Heart right ventricle (tissue), 16 donors: ENCODE measurements at regions not wholly inside any gene's neighbourhood (a gene's known extent, or its start where the extent isn't known, plus 50 kb on each side); places are given as distances from the start of the nearest gene placed in this dataset.

ENCODE experiments used
- ATAC-seq, 8 donors: fragments of 200-7000 bp; cut with Tn5 transposase; one replicate each; pipeline ENCODE4 v1.9.1; 2020; ENCODE audit warnings: mild to moderate bottlenecking in 8 of 8, moderate library complexity in 8 of 8, moderate number of reproducible peaks in 1 of 8
- DNase-seq, 2 donors: peaks; one replicate each; pipeline ENCODE4 v3.0.0-alpha.2; 2020
- H3K27ac ChIP-seq, 10 donors: fragments of 200-600 bp; sonication (generic) in 2 of 10; one replicate each; pipeline versions ENCODE4 v1.5.0 to v1.8.0; 2020 to 2022; ENCODE audit warnings: mild to moderate bottlenecking in 3 of 10
- H3K27me3 ChIP-seq, 7 donors: fragments of 200-600 bp; one replicate each; pipeline ENCODE4 v1.8.0; 2021 to 2022; ENCODE audit warnings: mild to moderate bottlenecking in 2 of 7
- H3K36me3 ChIP-seq, 9 donors: fragments of 200-600 bp; sonication (generic) in 1 of 9; one replicate each; pipeline versions ENCODE4 v1.5.0 to v1.8.0; 2020 to 2022; ENCODE audit warnings: mild to moderate bottlenecking in 2 of 9
- H3K4me1 ChIP-seq, 9 donors: fragments of 200-600 bp; sonication (generic) in 1 of 9; one replicate each; pipeline versions ENCODE4 v1.5.0 to v1.8.0; 2020 to 2022; ENCODE audit warnings: mild to moderate bottlenecking in 4 of 9
- H3K4me3 ChIP-seq, 10 donors: fragments of 200-600 bp; sonication (generic) in 2 of 10; one replicate each; pipeline versions ENCODE4 v1.5.0 to v1.8.0; 2020 to 2022; ENCODE audit warnings: mild to moderate bottlenecking in 7 of 10, moderate library complexity in 2 of 10
- H3K9me3 ChIP-seq, 11 donors: fragments of 200-600 bp in 10 of 11; sonication (generic) in 2 of 11; one replicate each; pipeline versions ENCODE4 v1.5.0 to v1.8.0; 2013 to 2022; ENCODE audit warnings: mild to moderate bottlenecking in 2 of 11, control low read depth in 1 of 11, moderate library complexity in 1 of 11
- WGBS, 2 donors: extraction: QIAGEN DNeasy Blood & Tissue Kit; methylation state at CpG; one replicate each; pipeline ENCODE4 v1.1.7; 2013; ENCODE audit warnings: inconsistent platforms in 1 of 2; 5-methylcytosine and 5-hydroxymethylcytosine counted together
- intact Hi-C, 10 donors: fragments of 100-400 bp; cut with DNase I; formaldehyde crosslinking; loops; one replicate each; pipeline versions ENCODE4 v1.11.1 to v1.14.2; 2022
- TF ChIP-seq, protein P1 (sequence below), 9 donors: fragments of 200-600 bp; sonication (generic) in 2 of 9; IDR thresholded peaks; one replicate each; pipeline versions ENCODE4 v1.5.0 to v1.8.0; 2021 to 2022; ENCODE audit warnings: antibody characterized with exemption in 9 of 9, mild to moderate bottlenecking in 5 of 9, moderate library complexity in 1 of 9
- donor health status: Arrhythmogenic right ventricular cardiomyopathy.
- donor health status: ischemic (EF 13 %, LVEDD 7.1; RV severe dilation, severe dysfunction).
- donor health status: healthy with polysubstance abuse.
- donor health status: DM: no; HTN: yes; CAD: no.
- donor health status: DM: no; HTN: no; CAD: no.
- donor health status: ischemic (EF 25% LVEDD 6.9; RV normal size, moderate dysfunction).
- donor health status: ischemic (EF 25% LVEDD 5.7; RV mildly dilated, moderate dysfunction).
- donor health status: healthy.
- donor health status: DM: yes; HTN: yes; CAD: no.
- donor health status: Ischemic cardiomyopathy.
- donor health status: ischemic (EF 35%, LVEDD 5.7; RV mildly dilated, moderate dysfunction).
- donor health status: nonischemic (EF 11% LVEDD 7.7; RV severe dilation, severe dysfunction).
- donor health status: DM: yes; HTN: yes; CAD: no.
- donor health status: PGD.
- donor health status: ischemic (EF 29% LVEDD 5.4; RV normal size, mild dysfunction).
- donor health status: nonischemic (EF 23%, LVEDD 6.1; RV moderate dilation, normal function).

GRCh38 chr4:119977076-119977940 is 89.3 kb downstream of the MAD2L1 start:
- H3K9me3 ChIP-seq = no peaks in the 10 kb centered on the region
- WGBS, 2 donors = 59 to 66% methylated on average over 9 of the region's 9 CpGs
- no peak overlapping the region for H3K27ac ChIP-seq
- no peaks in the 10 kb centered on the region for H3K4me1 ChIP-seq
- ATAC-seq = peak in 1 of 8 donors; percentile 59
- intact Hi-C loops = no loop called here
- no peaks in the 10 kb centered on the region for H3K27me3 ChIP-seq
- DNase-seq = no peak
- no peak overlapping the region for H3K4me3 ChIP-seq
- TF ChIP-seq, protein P1, sequence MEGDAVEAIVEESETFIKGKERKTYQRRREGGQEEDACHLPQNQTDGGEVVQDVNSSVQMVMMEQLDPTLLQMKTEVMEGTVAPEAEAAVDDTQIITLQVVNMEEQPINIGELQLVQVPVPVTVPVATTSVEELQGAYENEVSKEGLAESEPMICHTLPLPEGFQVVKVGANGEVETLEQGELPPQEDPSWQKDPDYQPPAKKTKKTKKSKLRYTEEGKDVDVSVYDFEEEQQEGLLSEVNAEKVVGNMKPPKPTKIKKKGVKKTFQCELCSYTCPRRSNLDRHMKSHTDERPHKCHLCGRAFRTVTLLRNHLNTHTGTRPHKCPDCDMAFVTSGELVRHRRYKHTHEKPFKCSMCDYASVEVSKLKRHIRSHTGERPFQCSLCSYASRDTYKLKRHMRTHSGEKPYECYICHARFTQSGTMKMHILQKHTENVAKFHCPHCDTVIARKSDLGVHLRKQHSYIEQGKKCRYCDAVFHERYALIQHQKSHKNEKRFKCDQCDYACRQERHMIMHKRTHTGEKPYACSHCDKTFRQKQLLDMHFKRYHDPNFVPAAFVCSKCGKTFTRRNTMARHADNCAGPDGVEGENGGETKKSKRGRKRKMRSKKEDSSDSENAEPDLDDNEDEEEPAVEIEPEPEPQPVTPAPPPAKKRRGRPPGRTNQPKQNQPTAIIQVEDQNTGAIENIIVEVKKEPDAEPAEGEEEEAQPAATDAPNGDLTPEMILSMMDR (IDR thresholded peaks at IDR 0.05) = no peak
- H3K36me3 ChIP-seq = no peaks in the 10 kb centered on the region

DNA sequence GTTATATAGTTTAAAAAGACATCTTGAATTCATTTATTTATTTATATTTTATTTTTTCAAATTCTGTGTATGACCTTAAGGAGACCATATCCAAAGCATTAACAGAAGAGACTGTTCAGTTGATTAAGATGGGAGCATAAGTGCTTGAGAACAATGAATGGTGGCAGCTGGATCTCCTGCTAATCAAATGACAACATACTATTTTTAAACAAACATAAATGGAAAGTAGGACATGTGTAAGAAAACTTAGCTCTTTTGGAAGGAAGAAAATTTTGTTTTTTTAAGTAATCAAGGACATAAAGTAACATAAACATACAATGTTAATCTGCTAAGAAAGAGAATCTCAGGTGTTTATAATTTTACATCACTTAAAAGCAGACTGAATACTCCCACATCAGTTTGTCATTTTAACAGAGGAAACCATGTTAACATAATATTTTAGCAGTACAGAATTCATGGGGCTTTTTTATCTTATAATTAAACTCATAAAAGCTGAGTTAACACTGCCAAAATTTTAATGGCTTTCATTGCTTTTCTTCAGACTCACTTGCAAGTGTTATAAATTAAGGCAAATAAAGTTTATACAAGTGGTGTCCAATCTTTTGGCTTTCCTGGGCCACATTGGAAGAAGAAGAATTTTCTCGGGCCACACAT is 95.1 kb downstream of the MAD2L1 start:
- DNase-seq (no peak), ATAC-seq (no peak)
- TF ChIP-seq, protein P1 (IDR thresholded peaks at IDR 0.05) = no peak
- Histone ChIP-seq H3K9me3 (no peaks in the 10 kb centered on the region), H3K4me3 (no peak overlapping the region), H3K27ac (no peak overlapping the region), H3K4me1 (peaks cover 0 to 10% (median 0%) of the 10 kb centered on the region in 9 donors), H3K27me3 (no peaks in the 10 kb centered on the region), H3K36me3 (no peaks in the 10 kb centered on the region)
- intact Hi-C loops = no loop called here
- WGBS, 2 donors = 85 to 92% methylated on average over 1 of the region's 1 CpG

- DNase-seq (no peak), ATAC-seq (no peak)
- no peaks in the 10 kb centered on the region for H3K9me3 ChIP-seq
- peaks cover 0 to 28% (median 0%) of the 10 kb centered on the region in 9 donors for H3K4me1 ChIP-seq
- TF ChIP-seq, protein P1 (IDR thresholded peaks at IDR 0.05) = no peak
- intact Hi-C loops = no loop called here
- no peak overlapping the region for H3K4me3 ChIP-seq
- H3K27ac ChIP-seq = no peak overlapping the region
- peaks cover 0 to 8% (median 0%) of the 10 kb centered on the region in 9 donors for H3K36me3 ChIP-seq
- no peaks in the 10 kb centered on the region for H3K27me3 ChIP-seq
Observed at GRCh38 chr4:119962631-119963030, 104.0 kb downstream of the MAD2L1 start.

GRCh38 chr4:119958983-119959382 is 107.7 kb downstream of the MAD2L1 start:
- intact Hi-C loops = no loop called here
- peaks cover 0 to 9% (median 0%) of the 10 kb centered on the region in 11 donors for H3K9me3 ChIP-seq
- no peak overlapping the region for H3K4me3 ChIP-seq
- ATAC-seq (no peak), DNase-seq (no peak)
- H3K27me3 ChIP-seq = no peaks in the 10 kb centered on the region
- H3K27ac ChIP-seq = no peak overlapping the region
- TF ChIP-seq, protein P1 (IDR thresholded peaks at IDR 0.05) = no peak
- peaks cover 0 to 4% (median 0%) of the 10 kb centered on the region in 9 donors for H3K36me3 ChIP-seq
- H3K4me1 ChIP-seq = peaks cover 0 to 32% (median 0%) of the 10 kb centered on the region in 9 donors
